NCI-H2171 treated with DMSO at 0.1 percent for 48 hours (cell line): ENCODE measurements at regions not wholly inside any gene's neighbourhood (a gene's known extent, or its start where the extent isn't known, plus 50 kb on each side); places are given as distances from the start of the nearest gene placed in this dataset.
"Not testable (repeated sequence)": the region's sequence is repeated elsewhere in the genome, so short reads cannot be mapped to it uniquely, and the experiment has no call there.

Source experiments
- DNase-seq: peaks from one replicate; lab custom pipeline; 2025; lab: John Stamatoyannopoulos, UW

GRCh38 chr15:25170781-25171110, 216.0 kb downstream of the SNRPN start:
- DNase-seq, result no peak

GRCh38 chr15:25171111-25171811, 216.5 kb downstream of the SNRPN start:
- no peak for DNase-seq

DNA sequence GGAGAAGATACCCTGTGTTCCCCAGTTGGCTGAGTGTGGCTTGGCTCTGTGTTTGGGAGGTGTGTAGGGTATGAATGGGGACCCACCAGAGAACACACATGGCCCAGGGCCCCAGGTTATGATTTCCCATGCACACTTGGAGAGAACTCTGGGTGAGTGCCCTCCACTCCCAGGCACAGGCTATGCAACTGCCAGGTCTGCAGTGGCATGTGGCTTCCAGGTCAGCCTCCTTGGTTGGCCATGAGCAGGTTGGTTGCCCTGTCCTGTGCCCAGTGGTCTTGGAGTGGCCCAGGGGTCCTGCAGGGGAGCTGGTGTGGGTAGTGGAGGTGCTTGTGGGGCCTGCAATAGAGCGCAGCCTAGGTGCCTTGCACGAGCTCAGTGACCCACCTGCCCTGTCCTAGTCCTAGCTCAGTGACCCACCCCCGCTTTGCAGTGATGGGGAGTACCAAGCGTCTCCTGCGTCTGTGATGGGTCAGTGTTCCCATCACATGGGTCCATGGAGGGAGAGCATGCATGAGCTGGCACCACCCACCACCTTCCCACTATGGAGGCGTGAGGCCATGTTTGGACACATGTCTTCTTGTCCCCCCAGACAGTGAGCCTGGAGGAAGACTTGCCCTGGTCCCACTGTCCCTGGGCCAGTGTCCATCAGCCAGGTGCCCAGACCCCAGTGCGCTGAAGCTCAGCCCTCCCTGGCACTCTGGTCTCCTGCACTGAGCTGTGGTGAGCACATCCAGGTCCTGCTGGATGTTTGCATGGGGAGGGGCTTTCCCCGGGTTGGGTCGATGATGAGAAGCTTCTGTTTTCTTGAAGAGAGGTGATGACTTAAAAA, 217.3 kb downstream of the SNRPN start:
- DNase-seq, result no peak

GRCh38 chr15:25172691-25173090, 217.9 kb downstream of the SNRPN start:
- DNase-seq, result no peak

DNA sequence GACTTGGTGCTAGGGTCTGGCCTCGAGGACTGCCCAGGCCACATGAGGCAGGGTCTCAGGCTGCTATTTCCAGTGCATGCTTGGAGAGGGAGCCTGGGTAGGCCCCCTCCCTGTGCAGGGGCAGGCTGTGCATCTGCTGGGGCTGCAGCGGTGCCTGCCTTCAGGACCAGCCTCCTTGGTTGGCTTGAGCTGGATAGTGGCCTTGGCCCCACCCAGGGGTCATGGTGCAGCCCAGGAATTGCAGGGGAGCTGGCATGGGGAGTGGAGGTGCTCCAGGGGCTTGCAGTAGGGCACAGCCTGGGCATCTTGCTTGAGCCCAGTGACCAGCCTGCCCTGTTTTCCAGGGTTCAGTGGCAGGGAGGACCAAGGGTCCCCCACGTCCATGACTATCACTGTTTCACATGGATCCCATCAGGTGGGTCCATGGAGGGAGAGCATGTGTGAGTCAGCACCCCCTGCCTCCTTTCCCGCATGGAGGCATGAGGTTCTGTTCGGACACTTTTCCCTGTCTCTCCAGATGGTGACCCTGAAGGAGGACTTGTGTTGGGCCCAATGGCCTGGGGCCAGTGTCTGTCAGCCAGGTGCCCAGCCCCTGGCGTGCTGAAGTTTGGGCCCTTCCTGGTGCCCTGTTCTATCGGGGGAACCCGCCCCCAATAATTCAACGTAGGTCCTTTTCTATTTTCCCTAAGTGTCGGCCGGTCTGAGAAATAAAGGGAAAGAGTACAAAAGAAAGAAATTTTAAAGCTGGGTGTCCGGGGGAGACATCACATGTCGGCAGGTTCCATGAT, 218.6 kb downstream of the SNRPN start:
- DNase-seq, result no peak

GRCh38 chr15:25174149-25174548, 219.4 kb downstream of the SNRPN start:
- DNase-seq, result not testable (repeated sequence)

DNA sequence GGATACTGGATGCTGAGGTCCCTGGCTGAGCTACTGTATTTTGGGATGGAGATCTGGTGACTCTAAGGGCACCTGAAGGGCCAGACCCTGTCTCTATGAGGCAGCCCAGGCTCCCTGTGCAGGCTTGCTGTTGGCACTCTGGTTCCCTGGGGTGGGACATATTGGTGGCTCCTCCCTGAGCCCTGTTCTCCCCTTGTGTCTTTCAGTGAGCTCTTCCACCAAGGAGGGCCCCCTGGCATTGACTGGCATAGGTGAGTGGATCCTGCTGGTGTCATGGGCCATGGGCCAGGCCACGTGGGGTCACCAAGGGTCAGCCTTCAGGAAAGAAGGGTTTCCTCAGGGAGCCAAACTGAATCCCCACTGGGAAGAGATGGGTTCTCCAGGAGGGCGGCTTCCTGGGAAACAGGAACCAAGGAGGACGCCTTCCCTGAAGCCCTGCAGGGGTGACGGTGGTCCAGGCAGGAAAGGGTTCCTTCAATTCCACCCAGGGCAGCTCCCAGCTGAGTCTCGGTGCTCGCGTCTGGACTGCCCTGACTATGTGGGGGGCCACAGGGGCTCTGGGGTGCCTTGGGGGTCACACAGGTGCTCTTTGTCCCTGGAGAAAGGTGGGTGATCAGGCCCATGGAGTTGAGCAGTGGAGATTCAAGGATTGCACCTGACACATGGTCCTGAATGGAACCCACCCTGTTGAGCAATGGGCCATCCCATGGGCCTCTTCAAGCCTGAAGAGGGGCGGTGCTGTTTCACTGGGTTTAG, 220.4 kb downstream of the SNRPN start:
- no peak for DNase-seq

DNA sequence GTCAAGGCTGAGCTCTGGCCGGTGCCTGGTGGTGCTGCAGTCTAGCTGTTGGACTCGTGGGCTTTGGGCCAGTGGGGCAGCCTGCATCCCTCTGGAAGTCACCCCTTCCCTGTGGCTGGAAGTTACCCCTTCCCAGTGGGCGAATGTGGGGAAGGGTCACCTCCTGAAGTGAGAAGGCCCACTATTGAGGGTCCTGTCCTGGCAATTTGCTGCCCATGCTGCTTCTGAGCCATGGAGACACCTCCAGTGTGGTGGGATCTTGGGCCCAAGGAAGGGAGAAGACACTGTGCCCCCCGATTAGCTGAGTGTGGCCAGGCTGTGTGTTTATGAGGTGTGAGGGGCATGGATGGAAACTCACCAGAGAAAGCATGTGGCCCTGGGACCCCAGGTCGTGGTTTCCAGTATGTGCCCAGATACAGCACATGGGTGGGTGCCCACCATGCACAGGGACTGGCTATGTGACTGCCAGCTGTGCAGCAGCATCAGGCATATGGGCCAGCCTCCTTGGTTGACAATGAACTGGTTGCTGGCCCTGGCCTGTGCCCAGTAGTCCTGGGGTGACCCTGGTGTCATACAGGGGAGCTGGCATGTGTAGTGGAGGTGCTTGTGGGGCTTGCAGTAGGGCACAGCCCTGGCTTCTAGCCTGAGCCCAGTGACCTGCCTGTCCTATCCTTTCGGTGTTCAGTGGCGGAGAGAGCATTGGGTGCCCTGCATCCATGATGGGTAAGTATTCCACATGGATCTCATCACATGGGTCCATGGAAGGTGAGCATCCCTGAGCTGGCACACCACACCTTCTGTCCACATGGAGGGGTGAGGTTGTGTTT, 221.2 kb downstream of the SNRPN start:
- no peak for DNase-seq

- DNase-seq, result no peak
Measured at GRCh38 chr15:25176616-25176923, 221.8 kb downstream of the SNRPN start.

DNA sequence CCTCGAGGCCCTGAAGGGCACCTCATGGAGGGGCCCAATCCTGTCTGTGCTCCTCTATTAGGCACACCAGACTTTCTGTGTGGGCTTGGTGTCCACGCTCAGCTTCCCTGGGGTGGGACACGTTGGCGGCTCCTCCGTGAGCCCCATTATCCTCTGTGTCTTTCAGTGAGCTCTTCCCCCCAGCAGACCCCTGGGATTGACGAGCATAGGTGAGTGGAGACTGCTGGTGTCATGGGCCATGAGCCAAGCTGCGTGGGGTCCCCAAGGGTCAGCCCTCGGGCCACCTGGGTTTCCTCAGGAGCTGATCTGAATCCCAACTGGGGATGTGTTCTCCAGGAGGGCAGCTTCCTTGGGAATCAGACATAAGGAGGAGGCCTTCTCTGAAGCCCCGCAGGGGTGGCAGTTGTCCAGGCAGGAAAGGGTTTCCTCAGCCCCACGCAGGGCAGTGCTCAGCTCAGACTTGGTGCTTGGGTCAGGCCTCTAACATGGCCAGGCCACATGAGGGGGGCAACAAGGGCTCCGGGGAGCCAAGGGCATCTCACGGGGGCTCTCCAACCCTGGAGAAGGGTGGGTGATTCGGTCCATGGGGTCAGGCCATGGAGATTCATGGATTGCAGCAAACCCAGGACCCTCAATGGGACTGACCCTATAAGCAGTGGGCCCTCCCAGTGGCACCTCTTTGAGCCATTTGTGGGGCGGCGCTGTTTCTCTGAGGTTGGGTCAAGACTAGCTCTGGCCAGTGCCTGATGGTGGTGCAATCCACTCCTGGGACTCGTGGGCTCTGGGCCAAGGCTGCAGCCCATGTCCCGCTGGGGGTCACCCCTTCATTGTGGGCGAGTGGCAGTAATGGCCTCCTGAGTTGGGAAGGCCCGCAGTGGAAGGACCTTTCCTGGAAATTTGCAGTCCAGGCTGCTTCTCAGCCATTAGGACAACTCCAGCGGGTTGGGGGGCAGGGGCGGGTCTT, 222.5 kb downstream of the SNRPN start:
- DNase-seq, result no peak

DNA sequence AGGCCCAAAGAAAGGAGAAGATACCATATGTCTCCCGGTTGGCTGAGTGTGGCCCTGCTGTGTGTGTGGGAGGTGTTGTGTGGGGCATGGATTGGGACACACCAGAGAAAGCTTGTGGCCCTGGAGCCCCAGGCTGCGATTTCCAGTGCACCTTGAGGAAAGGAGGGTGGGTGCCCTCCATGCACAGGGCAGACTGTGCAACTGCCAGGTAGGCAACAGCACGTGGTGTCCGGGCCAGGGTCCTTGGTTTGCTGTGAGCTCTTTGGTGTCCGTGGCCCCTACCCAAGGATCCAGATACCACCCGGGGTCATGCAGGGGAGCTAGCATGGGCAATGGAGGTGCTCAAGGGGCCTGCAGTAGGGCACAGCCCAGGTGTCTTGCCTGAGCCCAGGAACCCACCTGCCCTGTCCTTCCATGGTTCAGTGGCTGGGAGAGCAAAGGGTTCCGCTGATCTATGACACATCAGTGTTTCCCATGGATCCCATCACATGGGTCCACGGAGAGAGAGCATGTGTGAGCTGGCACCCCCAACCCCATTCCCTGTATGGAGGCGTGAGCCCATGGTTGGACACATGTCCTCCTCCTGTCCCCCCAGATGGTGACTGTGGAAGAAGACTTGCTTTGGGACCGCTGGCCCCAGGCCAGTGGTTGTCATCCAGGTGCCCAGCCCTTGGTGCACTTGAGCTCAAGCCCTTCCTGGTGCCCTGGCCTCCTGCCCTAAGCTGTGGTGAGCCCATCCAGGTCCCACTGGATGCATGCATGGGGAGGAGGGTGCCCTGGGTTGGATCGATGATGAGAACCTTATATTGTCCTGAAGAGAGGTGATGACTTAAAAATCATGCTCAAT, 223.4 kb downstream of the SNRPN start:
- no peak for DNase-seq

DNA sequence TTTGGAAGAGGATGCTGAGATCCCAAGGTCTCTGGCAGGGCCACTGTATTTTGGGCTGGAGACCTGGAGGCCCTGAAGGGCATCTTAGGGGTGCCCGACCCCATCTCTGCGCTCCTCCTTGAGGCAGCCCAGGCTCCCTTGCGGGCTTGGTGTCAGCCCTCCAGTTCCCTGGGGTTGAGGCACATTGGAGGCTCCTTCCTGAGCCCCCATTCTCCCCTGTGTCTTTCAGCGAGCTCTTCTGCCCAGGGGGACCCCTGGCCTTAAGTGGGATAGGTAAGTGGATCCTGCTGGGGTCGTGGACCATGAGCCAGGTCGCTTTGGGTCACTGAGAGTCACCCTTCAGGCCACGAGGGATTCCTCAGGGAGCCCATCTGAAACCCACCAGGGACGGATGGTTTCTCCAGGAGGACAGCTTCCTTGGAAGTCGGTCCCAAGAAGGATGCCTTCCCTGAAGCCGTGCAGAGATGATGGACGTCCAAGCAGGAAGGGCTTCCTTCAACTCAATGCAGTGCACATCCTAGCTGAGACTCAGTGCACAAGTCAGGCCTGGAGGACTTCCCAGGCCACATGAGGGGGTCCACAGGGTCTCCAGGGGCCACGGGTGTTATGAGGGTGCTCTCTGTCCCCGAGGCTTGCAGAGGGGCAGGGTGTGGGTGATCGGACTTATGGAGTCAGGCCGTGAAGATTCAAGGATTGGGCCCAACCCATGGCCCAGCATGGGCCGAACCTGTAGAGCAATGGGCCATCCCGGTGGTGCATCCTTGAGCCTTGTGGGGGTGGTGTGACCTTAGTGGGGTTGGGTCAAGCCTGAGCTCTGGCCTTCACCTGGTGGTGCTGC, 224.3 kb downstream of the SNRPN start:
- no peak for DNase-seq

DNA sequence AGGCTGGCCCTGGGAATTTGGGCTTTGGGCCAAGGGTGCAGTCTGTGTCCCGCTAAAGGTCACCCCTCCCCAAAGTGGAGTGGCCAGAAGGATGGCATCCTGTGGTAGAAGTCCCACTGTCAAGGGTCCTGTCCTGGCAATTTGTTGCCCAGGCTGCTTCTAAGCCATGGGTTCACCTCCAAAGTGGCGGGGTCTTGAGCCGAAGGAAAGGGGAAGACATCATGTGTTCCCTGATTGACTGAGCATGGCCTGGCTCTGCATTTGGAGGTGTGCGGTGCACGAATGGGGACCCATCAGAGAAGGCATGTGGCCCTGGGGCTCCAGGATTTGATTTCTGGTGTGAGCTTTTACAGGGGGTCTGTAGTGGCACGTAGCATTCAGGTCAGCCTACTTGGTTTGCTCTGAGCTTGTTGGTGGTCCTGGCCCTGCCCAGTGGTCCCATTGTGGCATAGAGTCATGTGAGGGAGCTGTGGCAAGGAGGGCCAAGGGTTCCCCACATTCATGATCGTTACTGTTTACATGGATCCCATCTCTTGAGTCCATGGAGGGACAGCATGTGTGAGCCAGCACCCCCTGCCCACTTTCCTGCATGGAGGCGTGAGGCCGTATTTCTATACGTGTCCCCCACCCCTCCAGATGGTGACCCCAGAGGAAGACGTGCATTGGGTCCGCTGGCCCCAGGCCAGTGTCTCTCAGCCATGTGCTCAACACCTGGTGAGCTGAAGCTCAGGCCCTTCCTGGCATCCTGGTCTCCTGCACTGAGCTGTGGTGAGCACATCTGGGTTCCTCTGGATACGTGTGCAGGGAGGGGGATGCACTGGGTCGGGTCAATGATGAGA, 225.1 kb downstream of the SNRPN start:
- DNase-seq, result no peak

GRCh38 chr15:25180606-25181292, 226.0 kb downstream of the SNRPN start:
- no peak for DNase-seq

DNA sequence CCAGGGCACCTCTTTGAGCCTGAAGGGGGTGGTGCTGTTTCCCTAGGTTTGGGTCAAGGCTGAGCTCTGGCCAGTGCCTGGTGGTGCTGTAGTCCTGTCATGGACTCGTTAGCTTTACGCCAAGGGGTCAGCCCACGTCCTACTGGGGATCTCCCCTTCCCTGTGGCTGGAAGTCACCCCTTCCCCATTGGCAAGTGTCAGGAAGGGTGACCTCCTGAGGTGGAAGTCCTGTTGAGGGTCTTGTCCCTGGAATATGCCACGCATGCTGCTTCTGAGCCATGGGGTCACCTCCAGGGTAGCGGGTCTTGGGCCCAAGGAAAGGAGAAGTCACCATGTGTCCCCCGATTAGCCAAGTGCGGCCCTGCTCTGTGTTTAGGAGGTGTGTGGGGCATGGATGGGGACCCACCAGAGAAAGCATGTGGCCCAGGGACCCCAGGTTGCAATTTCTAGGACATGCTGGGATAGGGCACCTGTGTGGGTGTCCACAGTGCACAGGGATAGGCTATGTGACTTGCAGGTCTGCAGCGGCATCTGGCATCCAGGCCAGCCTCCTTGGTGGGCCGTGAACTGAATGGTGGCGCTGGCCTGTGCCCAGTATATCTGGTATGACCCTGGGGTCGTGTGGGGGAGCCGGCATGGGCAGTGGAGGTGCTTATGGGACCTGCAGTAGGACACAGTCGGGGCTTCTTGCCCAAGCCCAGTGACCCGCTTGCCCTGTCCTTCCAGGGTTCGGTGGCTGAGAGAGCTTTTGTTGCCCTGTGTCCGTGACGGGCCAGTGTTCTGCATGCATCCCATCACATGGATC, 226.7 kb downstream of the SNRPN start:
- DNase-seq, result no peak

DNA sequence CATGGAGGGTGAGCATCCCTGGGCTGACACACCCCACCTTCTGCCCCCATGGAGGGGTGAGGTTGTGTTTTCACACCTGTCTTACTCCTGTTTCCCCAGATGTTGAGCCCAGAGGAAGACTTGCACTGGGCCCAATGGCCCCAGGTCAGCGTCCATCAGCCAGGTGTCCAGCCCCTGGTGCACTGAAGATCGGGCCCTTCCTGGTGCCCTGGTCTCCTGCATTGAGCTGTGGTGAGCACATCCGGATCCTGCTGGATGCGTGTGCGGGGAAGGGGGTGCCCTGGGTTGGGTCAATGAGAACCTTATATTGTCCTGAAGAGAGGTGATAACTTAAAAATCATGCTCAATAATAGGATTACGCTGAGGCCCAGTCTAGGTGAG, 227.3 kb downstream of the SNRPN start:
- no peak for DNase-seq
